Uterus (tissue), 2 donors: ENCODE measurements at regions not wholly inside any gene's neighbourhood (a gene's known extent, or its start where the extent isn't known, plus 50 kb on each side); places are given as distances from the start of the nearest gene placed in this dataset.

Source experiments
- POLR2A ChIP-seq, 2 donors: fragments of 450-650 bp; IDR thresholded peaks; one replicate each; pipeline ENCODE4 v1.6.1; 2016; ENCODE audit warnings: antibody characterized with exemption in 2 of 2, mild to moderate bottlenecking in 1 of 2, moderate library complexity in 1 of 2
- TF ChIP-seq, protein P1 (sequence below), 4 experiments: fragments of 200-600 bp in 2 of 4; fragments of 450-650 bp in 2 of 4; sonication (generic) in 2 of 4; IDR thresholded peaks; one replicate each; pipeline ENCODE4 v1.5.1; 2016 to 2019; ENCODE audit warnings: antibody characterized with exemption in 4 of 4, mild to moderate bottlenecking in 2 of 4, moderate library complexity in 1 of 4

DNA sequence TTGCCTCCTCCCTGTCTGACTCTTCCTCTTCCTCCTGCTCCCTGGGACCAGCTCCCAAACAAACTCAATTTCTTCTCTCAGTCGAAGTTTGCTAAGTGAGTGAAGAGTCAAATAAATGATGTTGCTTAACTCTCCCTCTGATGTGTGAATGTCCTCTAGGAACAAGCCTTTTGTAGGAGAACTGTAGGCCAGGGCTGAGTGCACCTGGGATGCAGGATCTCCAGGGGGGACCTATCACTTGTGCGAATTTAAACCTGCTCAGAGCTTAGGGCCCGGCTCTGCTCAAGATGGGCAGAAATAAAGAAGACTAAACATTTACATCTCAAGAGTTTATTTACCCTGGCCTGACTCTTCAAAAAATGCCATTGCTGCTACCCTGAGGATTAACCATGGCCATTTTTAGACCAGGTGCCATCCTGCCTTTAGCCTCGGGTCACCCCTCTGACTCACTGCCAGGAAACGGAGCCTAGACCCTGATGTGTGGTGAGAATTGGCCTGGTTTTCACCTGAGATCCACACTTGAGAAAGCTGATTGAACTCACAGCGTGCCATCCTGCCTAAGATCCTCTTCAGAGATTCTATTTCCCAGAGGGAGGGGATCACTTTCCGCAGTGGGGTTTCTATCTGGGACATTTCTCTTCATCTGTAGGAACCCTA lies 63.6 kb upstream of the CD93 start:
- TF ChIP-seq, protein P1, sequence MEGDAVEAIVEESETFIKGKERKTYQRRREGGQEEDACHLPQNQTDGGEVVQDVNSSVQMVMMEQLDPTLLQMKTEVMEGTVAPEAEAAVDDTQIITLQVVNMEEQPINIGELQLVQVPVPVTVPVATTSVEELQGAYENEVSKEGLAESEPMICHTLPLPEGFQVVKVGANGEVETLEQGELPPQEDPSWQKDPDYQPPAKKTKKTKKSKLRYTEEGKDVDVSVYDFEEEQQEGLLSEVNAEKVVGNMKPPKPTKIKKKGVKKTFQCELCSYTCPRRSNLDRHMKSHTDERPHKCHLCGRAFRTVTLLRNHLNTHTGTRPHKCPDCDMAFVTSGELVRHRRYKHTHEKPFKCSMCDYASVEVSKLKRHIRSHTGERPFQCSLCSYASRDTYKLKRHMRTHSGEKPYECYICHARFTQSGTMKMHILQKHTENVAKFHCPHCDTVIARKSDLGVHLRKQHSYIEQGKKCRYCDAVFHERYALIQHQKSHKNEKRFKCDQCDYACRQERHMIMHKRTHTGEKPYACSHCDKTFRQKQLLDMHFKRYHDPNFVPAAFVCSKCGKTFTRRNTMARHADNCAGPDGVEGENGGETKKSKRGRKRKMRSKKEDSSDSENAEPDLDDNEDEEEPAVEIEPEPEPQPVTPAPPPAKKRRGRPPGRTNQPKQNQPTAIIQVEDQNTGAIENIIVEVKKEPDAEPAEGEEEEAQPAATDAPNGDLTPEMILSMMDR (IDR thresholded peaks at IDR 0.05) = no peak
- no peak for TF ChIP-seq POLR2A (IDR thresholded peaks at IDR 0.05)
